Mammary epithelial cell (primary cell): ENCODE measurements at regions not wholly inside any gene's neighbourhood (a gene's known extent, or its start where the extent isn't known, plus 50 kb on each side); places are given as distances from the start of the nearest gene placed in this dataset.

Source experiments
- CTCF ChIP-seq, 2 donors: IDR thresholded peaks in 1 of 2; conservative IDR thresholded peaks in 1 of 2; 2 replicates each; pipeline ENCODE4 v1.5.1; 2011 to 2012; ENCODE audit warnings: inconsistent platforms in 2 of 2, low read length in 2 of 2, mild to moderate bottlenecking in 2 of 2, control low read depth in 1 of 2, low read depth in 1 of 2; ENCODE audit not compliant: insufficient read depth in 1 of 2; ENCODE audit errors: extremely low read depth in 1 of 2
- EZH2 ChIP-seq: IDR thresholded peaks from 2 replicates; pipeline ENCODE4 v1.6.1; 2012; ENCODE audit warnings: low read length, inconsistent platforms, borderline replicate concordance

DNA sequence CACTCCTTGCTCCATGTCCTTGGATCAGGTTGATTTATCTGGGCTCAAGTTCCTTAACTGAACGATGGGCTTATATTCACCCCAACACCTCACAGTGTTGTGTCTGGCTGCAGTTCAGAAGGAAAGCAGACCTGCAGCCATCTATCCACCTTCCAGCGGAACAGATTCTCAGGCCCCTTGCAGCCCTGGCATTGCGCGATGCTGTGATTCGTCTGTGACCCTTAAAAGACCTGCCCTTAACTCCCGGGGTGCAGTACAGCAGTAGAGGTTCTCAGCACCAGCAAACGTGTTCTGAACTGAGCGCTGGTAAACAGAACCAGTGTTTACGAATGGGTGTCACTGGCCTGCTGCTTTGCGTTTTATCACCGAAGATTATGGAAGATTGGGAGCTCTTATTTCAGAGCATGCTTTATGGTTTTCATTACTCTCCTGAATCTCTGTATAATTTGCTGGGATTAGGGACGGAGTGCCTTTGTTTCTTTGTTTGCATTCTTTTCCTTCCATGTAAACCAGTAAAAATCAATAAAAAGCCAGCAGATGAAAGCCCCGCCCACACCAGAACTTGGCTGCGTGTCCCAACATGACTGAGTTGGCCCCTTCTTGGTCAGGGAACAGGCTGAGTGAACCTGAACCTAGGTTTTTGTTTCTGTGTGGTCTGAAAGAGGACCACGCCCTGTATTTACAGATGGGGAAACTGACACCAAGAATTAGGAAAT, 286.7 kb upstream of the CRY1 start:
- no peak for TF ChIP-seq CTCF (conservative IDR thresholded peaks at IDR 0.05 in 1 of 2, IDR thresholded peaks at IDR 0.05 in 1 of 2; ENCODE audit: extremely low read depth in 1 of 2, insufficient read depth in 1 of 2, low read depth in 1 of 2, low read length in 2 of 2)
- TF ChIP-seq EZH2 = no peak
